H1 (cell line): ENCODE measurements at regions not wholly inside any gene's neighbourhood (a gene's known extent, or its start where the extent isn't known, plus 50 kb on each side); places are given as distances from the start of the nearest gene placed in this dataset.

ENCODE experiments used
- CTCF ChIA-PET: fragments of 300-600 bp; sonication (Branson Sonifier 250); formaldehyde crosslinking; loops from one replicate; lab custom pipeline; 2021; ENCODE audit not compliant: partially characterized antibody; lab: Charles Lee
- POLR2A ChIA-PET: fragments of 300-600 bp; sonication (Branson Sonifier 250); formaldehyde crosslinking; loops from one replicate; lab custom pipeline; 2021; ENCODE audit warnings: inconsistent platforms; ENCODE audit not compliant: partially characterized antibody; lab: Charles Lee
- DNase-seq, 2 experiments: peaks; one replicate each; pipeline versions ENCODE4 v3.0.0 to v3.0.0-alpha.2; 2010 to 2022; ENCODE audit warnings: low spot score in 2 of 2, low read depth in 1 of 2, mixed read lengths in 1 of 2
- FAIRE-seq: peaks from 2 replicates; lab custom pipeline; 2011; peaks lifted over from hg19 to GRCh38; lab: Jason Lieb, UNC
- H2AFZ ChIP-seq: 2 replicates; pipeline ENCODE4 v1.8.1; 2012; ENCODE audit warnings: low read length, inconsistent platforms
- H2AK5ac ChIP-seq: 2 replicates; pipeline ENCODE4 v1.6.1; 2013; ENCODE audit warnings: low read depth, low read length
- H2BK120ac ChIP-seq: replicated peaks from 2 replicates; pipeline ENCODE3; 2013; ENCODE audit warnings: low read depth, low read length, inconsistent platforms
- H2BK12ac ChIP-seq: 2 replicates; pipeline ENCODE4 v1.6.1; 2013; ENCODE audit warnings: low read depth, low read length
- H2BK15ac ChIP-seq: 2 replicates; pipeline ENCODE4 v1.6.1; 2013; ENCODE audit warnings: low read length
- H2BK20ac ChIP-seq: 2 replicates; pipeline ENCODE4 v1.6.1; 2013; ENCODE audit warnings: low read length
- H2BK5ac ChIP-seq: 2 replicates; pipeline ENCODE4 v1.6.1; 2013; ENCODE audit warnings: low read depth, low read length
- H3K14ac ChIP-seq: 2 replicates; pipeline ENCODE4 v1.6.1; 2013; ENCODE audit warnings: inconsistent platforms; ENCODE audit not compliant: insufficient read length
- H3K18ac ChIP-seq: 2 replicates; pipeline ENCODE4 v1.6.1; 2013; ENCODE audit warnings: low read length; ENCODE audit errors: extremely low read depth
- H3K23ac ChIP-seq: 2 replicates; pipeline ENCODE4 v1.6.1; 2013; ENCODE audit warnings: inconsistent platforms; ENCODE audit not compliant: insufficient read length
- H3K23me2 ChIP-seq: 2 replicates; pipeline ENCODE4 v1.6.1; 2013; ENCODE audit warnings: low read depth, low read length
- H3K27ac ChIP-seq: 2 replicates; pipeline ENCODE4 v1.6.1; 2011; ENCODE audit warnings: low read depth, low read length, inconsistent platforms
- H3K27me3 ChIP-seq, 4 experiments: replicated peaks in 1 of 4; 1 replicate in 1 of 4; 2 replicates in 3 of 4; pipeline versions ENCODE4 v1.6.1 to v1.8.1; 2011 to 2013; ENCODE audit warnings: low read length in 3 of 4, mild to moderate bottlenecking in 3 of 4, inconsistent platforms in 2 of 4, mixed read lengths in 2 of 4, moderate library complexity in 1 of 4; ENCODE audit not compliant: control insufficient read depth in 3 of 4, insufficient read depth in 3 of 4; ENCODE audit errors: extremely low read depth in 1 of 4
- H3K36me3 ChIP-seq, 4 experiments: 2 replicates each; pipeline versions ENCODE4 v1.6.1 to v1.8.1; 2011 to 2013; ENCODE audit warnings: mild to moderate bottlenecking in 4 of 4, low read length in 3 of 4, moderate library complexity in 2 of 4, control low read depth in 1 of 4, inconsistent platforms in 1 of 4; ENCODE audit not compliant: insufficient read depth in 4 of 4, control insufficient read depth in 2 of 4
- H3K4ac ChIP-seq: replicated peaks from 2 replicates; pipeline ENCODE3; 2013; ENCODE audit warnings: low read length, low read depth, mixed read lengths, inconsistent platforms; ENCODE audit not compliant: insufficient read length
- H3K4me1 ChIP-seq, 4 experiments: replicated peaks in 1 of 4; 1 replicate in 1 of 4; 2 replicates in 3 of 4; pipeline versions ENCODE4 v1.6.1 to v1.8.1; 2011 to 2013; ENCODE audit warnings: low read length in 3 of 4, inconsistent platforms in 2 of 4, mixed read lengths in 1 of 4; ENCODE audit not compliant: insufficient read depth in 4 of 4, control insufficient read depth in 3 of 4
- H3K4me2 ChIP-seq, 2 experiments: 2 replicates each; pipeline versions ENCODE4 v1.6.1 to v1.8.1; 2011 to 2013; ENCODE audit warnings: low read depth in 2 of 2, low read length in 2 of 2, control low read depth in 1 of 2, inconsistent platforms in 1 of 2, mild to moderate bottlenecking in 1 of 2; ENCODE audit not compliant: insufficient read depth in 1 of 2
- H3K4me3 ChIP-seq, 4 experiments: fragments of 200-600, 300-600 bp in 1 of 4; sonication (generic), shearing (Covaris generic), sonication (Bioruptor Twin) in 1 of 4; 2 replicates each; pipeline versions ENCODE4 v1.5.1 to v1.8.1; 2011 to 2016; ENCODE audit warnings: low read length in 4 of 4, low read depth in 3 of 4, control low read depth in 2 of 4, inconsistent platforms in 2 of 4, mild to moderate bottlenecking in 2 of 4, mixed read lengths in 1 of 4, moderate library complexity in 1 of 4; ENCODE audit not compliant: insufficient read depth in 2 of 4; ENCODE audit errors: extremely low read depth in 1 of 4
- H3K56ac ChIP-seq: replicated peaks from 2 replicates; pipeline ENCODE3; 2013; ENCODE audit warnings: low read depth, mild to moderate bottlenecking, mixed read lengths, low read length, inconsistent platforms; ENCODE audit not compliant: insufficient read length
- H3K79me1 ChIP-seq: 2 replicates; pipeline ENCODE4 v1.6.1; 2013; ENCODE audit warnings: low read depth, low read length, control low read depth
- H3K79me2 ChIP-seq, 2 experiments: 2 replicates each; pipeline versions ENCODE4 v1.6.1 to v1.8.1; 2012 to 2013; ENCODE audit warnings: low read length in 2 of 2, mild to moderate bottlenecking in 2 of 2, inconsistent platforms in 1 of 2; ENCODE audit not compliant: insufficient read depth in 2 of 2, control insufficient read depth in 1 of 2
- H3K9ac ChIP-seq, 4 experiments: replicated peaks in 1 of 4; 1 replicate in 1 of 4; 2 replicates in 3 of 4; pipeline versions ENCODE4 v1.6.1 to v1.8.1; 2011 to 2013; ENCODE audit warnings: low read depth in 3 of 4, low read length in 3 of 4, control low read depth in 2 of 4, mild to moderate bottlenecking in 2 of 4, moderate library complexity in 2 of 4, inconsistent platforms in 1 of 4; ENCODE audit errors: extremely low read depth in 1 of 4
- H3K9me3 ChIP-seq, 2 experiments: 2 replicates each; pipeline versions ENCODE4 v1.6.1 to v1.8.1; 2012 to 2013; ENCODE audit warnings: mild to moderate bottlenecking in 2 of 2, moderate library complexity in 2 of 2, control low read depth in 1 of 2, inconsistent platforms in 1 of 2, low read depth in 1 of 2, low read length in 1 of 2, mixed read lengths in 1 of 2; ENCODE audit not compliant: insufficient read depth in 2 of 2
- H4K20me1 ChIP-seq, 2 experiments: replicated peaks in 1 of 2; 2 replicates each; pipeline versions ENCODE3 to v1.8.1; 2011 to 2013; ENCODE audit warnings: inconsistent platforms in 2 of 2, low read length in 2 of 2, mild to moderate bottlenecking in 1 of 2; ENCODE audit not compliant: insufficient read depth in 2 of 2, control insufficient read depth in 1 of 2
- H4K5ac ChIP-seq: 2 replicates; pipeline ENCODE4 v1.6.1; 2013; ENCODE audit warnings: low read length, low read depth, mixed read lengths, inconsistent platforms; ENCODE audit not compliant: insufficient read length
- H4K8ac ChIP-seq: 2 replicates; pipeline ENCODE4 v1.8.0; 2013; ENCODE audit warnings: mild to moderate bottlenecking, moderate library complexity, low read length, inconsistent platforms; ENCODE audit not compliant: insufficient read depth; ENCODE audit errors: extremely low read depth
- H4K91ac ChIP-seq: replicated peaks from 2 replicates; pipeline ENCODE3; 2013; ENCODE audit warnings: low read length, mixed read lengths, inconsistent platforms; ENCODE audit not compliant: insufficient read length
- ATF3 ChIP-seq: IDR thresholded peaks from 2 replicates; pipeline ENCODE4 v1.6.1; 2011; ENCODE audit warnings: low read depth, mild to moderate bottlenecking, low read length; ENCODE audit not compliant: insufficient read depth
- BACH1 ChIP-seq: IDR thresholded peaks from 2 replicates; pipeline ENCODE4 v1.6.1; 2012; ENCODE audit warnings: low read length, improper control_type of control experiment
- E2F6 ChIP-seq: IDR thresholded peaks from 2 replicates; pipeline ENCODE4 v1.6.1; 2012; ENCODE audit warnings: inconsistent platforms
- EGR1 ChIP-seq: IDR thresholded peaks from 2 replicates; pipeline ENCODE4 v1.6.1; 2011; ENCODE audit warnings: low read depth, low read length, borderline replicate concordance
- EP300 ChIP-seq, 2 experiments: IDR thresholded peaks; 1 replicate in 1 of 2; 2 replicates in 1 of 2; pipeline ENCODE4 v1.6.1; 2011 to 2012; ENCODE audit warnings: low read depth in 2 of 2, low read length in 2 of 2, mild to moderate bottlenecking in 2 of 2, borderline replicate concordance in 1 of 2, inconsistent platforms in 1 of 2, moderate library complexity in 1 of 2
- FOSL1 ChIP-seq: IDR thresholded peaks from 2 replicates; pipeline ENCODE4 v1.6.1; 2011; ENCODE audit warnings: mild to moderate bottlenecking, low read depth, low read length, moderate library complexity; ENCODE audit not compliant: insufficient read depth
- HDAC6 ChIP-seq: IDR thresholded peaks from one replicate; pipeline ENCODE4 v1.7.1; 2012; ENCODE audit warnings: low read depth, mild to moderate bottlenecking, inconsistent platforms, low read length, moderate library complexity
- JUND ChIP-seq: IDR thresholded peaks from 2 replicates; pipeline ENCODE4 v1.6.1; 2011; ENCODE audit warnings: mild to moderate bottlenecking, improper control_type of control experiment, low read length
- SIRT6 ChIP-seq: IDR thresholded peaks from one replicate; pipeline ENCODE4 v1.7.1; 2012; ENCODE audit warnings: low read length, inconsistent platforms
- SP2 ChIP-seq: IDR thresholded peaks from 2 replicates; pipeline ENCODE4 v1.6.1; 2012; ENCODE audit warnings: mild to moderate bottlenecking, low read length, inconsistent platforms
- TAF7 ChIP-seq: optimal IDR thresholded peaks from 2 replicates; pipeline ENCODE3; 2011; ENCODE audit warnings: low read depth, mild to moderate bottlenecking, inconsistent platforms, low read length, moderate library complexity, borderline replicate concordance
- TEAD4 ChIP-seq: IDR thresholded peaks from 2 replicates; pipeline ENCODE4 v1.6.1; 2012; ENCODE audit warnings: low read depth, low read length, inconsistent platforms, mixed read lengths
- YY1 ChIP-seq: IDR thresholded peaks from 2 replicates; pipeline ENCODE4 v1.6.1; 2011; ENCODE audit warnings: low read depth, mild to moderate bottlenecking, low read length
- ZNF274 ChIP-seq: IDR thresholded peaks from 2 replicates; pipeline ENCODE4 v1.7.0; 2012; ENCODE audit warnings: low read length, borderline replicate concordance; ENCODE audit errors: extremely low read depth
- WGBS, 2 experiments: shearing (Covaris generic) in 1 of 2; methylation state at CpG; one replicate each; pipeline versions ENCODE4 v1.1.6 to v1.1.7; 2013 to 2015; ENCODE audit warnings: low lambda C conversion rate in 2 of 2, mixed read lengths in 2 of 2, inconsistent platforms in 1 of 2, low coverage in 1 of 2, missing lambda C conversion rate in 1 of 2; ENCODE audit not compliant: insufficient replicate concordance in 2 of 2, insufficient coverage in 1 of 2, insufficient read length in 1 of 2; ENCODE audit errors: extremely low coverage in 1 of 2, missing lambda C conversion rate in 1 of 2; 5-methylcytosine and 5-hydroxymethylcytosine counted together

GRCh38 chr5:145489516-145489915 is 345.6 kb downstream of the PRELID2 start:
- Histone ChIP-seq H2BK120ac (no peak overlapping the region), H3K4me2 (no peak overlapping the region), H3K23ac (no peak overlapping the region), H3K27me3 (no peaks in the 10 kb centered on the region), H3K4ac (no peak overlapping the region), H2BK5ac (no peak overlapping the region), H3K27ac (no peak overlapping the region), H3K9me3 (no peaks in the 10 kb centered on the region), H3K4me3 (no peak overlapping the region), H3K9ac (no peak overlapping the region), H3K79me1 (no peaks in the 10 kb centered on the region), H2BK12ac (no peak overlapping the region), H3K36me3 (no peaks in the 10 kb centered on the region), H4K91ac (no peak overlapping the region), H3K23me2 (no peaks in the 10 kb centered on the region), H4K8ac (no peak overlapping the region), H2BK20ac (no peak overlapping the region), H3K79me2 (no peaks in the 10 kb centered on the region), H4K5ac (no peak overlapping the region), H3K18ac (no peak overlapping the region), H2BK15ac (no peak overlapping the region), H2AK5ac (no peak overlapping the region), H3K14ac (no peak overlapping the region), H4K20me1 (no peaks in the 10 kb centered on the region), H2AFZ (no peak overlapping the region), H3K4me1 (no peaks in the 10 kb centered on the region), H3K56ac (no peak overlapping the region)
- CTCF ChIA-PET, result interaction anchor here (1.2 kb wide), 1 partner anchor 11 kb away, joined by 4 read pairs; no protein-coding TSS in a partner anchor
- 85% methylated on average over 3 of the region's 3 CpGs; no CpG with 5 or more reads in 1 of the 2 experiments for WGBS, 2 experiments
- POLR2A ChIA-PET, result no interaction called here
- FAIRE-seq (no peak), DNase-seq (no peak)
- TF ChIP-seq BACH1 (no peak), EP300 (IDR thresholded peaks at IDR 0.05; ENCODE audit: borderline replicate concordance in 1 of 2, low read depth in 2 of 2, low read length in 2 of 2) (no peak), HDAC6 (no peak), SP2 (no peak), JUND (no peak), SIRT6 (no peak), EGR1 (no peak), ATF3 (no peak), FOSL1 (no peak), E2F6 (no peak), YY1 (no peak), ZNF274 (no peak), TAF7 (no peak), TEAD4 (no peak)
